PFSK-1 (cell line): ENCODE measurements at regions not wholly inside any gene's neighbourhood (a gene's known extent, or its start where the extent isn't known, plus 50 kb on each side); places are given as distances from the start of the nearest gene placed in this dataset.

Experiments
- POLR2AphosphoS5 ChIP-seq: IDR thresholded peaks from 2 replicates; pipeline ENCODE4 v1.6.1; 2012; ENCODE audit warnings: low read depth, mild to moderate bottlenecking, control low read depth, low read length, moderate library complexity
- REST ChIP-seq, 2 experiments: IDR thresholded peaks; 2 replicates each; pipeline versions ENCODE4 v1.6.1 to v1.8.0; 2011 to 2012; ENCODE audit warnings: low read depth in 2 of 2, low read length in 2 of 2, control low read depth in 1 of 2, inconsistent platforms in 1 of 2, mild to moderate bottlenecking in 1 of 2, moderate library complexity in 1 of 2; ENCODE audit not compliant: insufficient read depth in 1 of 2
- SIN3A ChIP-seq: IDR thresholded peaks from 2 replicates; pipeline ENCODE4 v1.6.1; 2012; ENCODE audit warnings: mild to moderate bottlenecking, low read length, moderate library complexity, borderline replicate concordance; ENCODE audit not compliant: insufficient read depth
- TAF1 ChIP-seq: IDR thresholded peaks from 2 replicates; pipeline ENCODE4 v1.6.1; 2012; ENCODE audit warnings: low read length, control low read depth, borderline replicate concordance; ENCODE audit not compliant: insufficient read depth

- TF ChIP-seq REST (IDR thresholded peaks at IDR 0.05; ENCODE audit: insufficient read depth in 1 of 2, low read depth in 2 of 2, low read length in 2 of 2) (no peak), POLR2AphosphoS5 (no peak), SIN3A (no peak), TAF1 (no peak)
Measured at GRCh38 chr10:10359263-10359662, 658.4 kb upstream of the CELF2 start.
